ENCODE measurements at regions not wholly inside any gene's neighbourhood (a gene's known extent, or its start where the extent isn't known, plus 50 kb on each side); places are given as distances from the start of the nearest gene placed in this dataset.
A peak's percentile ranks its signal among the peaks of the same experiment; 100 is the strongest.

- H3K4me1 ChIP-seq, result peaks cover 0 to 7% (median 0%) of the 10 kb centered on the region in 12 donors
- no peaks in the 10 kb centered on the region for H3K27me3 ChIP-seq
- no peaks in the 10 kb centered on the region for H3K9me3 ChIP-seq
- 50 to 76% (median 67%) methylated on average over 7 of the region's 7 CpGs for WGBS, 4 donors
- ATAC-seq (no peak), DNase-seq (peak in 1 of 5 donors; percentile 31)
- intact Hi-C loops (cut with DNase I), result no loop called here
- no peak overlapping the region for H3K4me3 ChIP-seq
- no peak overlapping the region for H3K27ac ChIP-seq
- no peaks in the 10 kb centered on the region for H3K36me3 ChIP-seq
- TF ChIP-seq, protein P1, sequence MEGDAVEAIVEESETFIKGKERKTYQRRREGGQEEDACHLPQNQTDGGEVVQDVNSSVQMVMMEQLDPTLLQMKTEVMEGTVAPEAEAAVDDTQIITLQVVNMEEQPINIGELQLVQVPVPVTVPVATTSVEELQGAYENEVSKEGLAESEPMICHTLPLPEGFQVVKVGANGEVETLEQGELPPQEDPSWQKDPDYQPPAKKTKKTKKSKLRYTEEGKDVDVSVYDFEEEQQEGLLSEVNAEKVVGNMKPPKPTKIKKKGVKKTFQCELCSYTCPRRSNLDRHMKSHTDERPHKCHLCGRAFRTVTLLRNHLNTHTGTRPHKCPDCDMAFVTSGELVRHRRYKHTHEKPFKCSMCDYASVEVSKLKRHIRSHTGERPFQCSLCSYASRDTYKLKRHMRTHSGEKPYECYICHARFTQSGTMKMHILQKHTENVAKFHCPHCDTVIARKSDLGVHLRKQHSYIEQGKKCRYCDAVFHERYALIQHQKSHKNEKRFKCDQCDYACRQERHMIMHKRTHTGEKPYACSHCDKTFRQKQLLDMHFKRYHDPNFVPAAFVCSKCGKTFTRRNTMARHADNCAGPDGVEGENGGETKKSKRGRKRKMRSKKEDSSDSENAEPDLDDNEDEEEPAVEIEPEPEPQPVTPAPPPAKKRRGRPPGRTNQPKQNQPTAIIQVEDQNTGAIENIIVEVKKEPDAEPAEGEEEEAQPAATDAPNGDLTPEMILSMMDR (IDR thresholded peaks at IDR 0.05), result no peak
- TF ChIP-seq POLR2A (IDR thresholded peaks at IDR 0.05), result no peak
Observed at GRCh38 chr10:132120200-132120599, 54.5 kb downstream of the JAKMIP3 start.

DNA sequence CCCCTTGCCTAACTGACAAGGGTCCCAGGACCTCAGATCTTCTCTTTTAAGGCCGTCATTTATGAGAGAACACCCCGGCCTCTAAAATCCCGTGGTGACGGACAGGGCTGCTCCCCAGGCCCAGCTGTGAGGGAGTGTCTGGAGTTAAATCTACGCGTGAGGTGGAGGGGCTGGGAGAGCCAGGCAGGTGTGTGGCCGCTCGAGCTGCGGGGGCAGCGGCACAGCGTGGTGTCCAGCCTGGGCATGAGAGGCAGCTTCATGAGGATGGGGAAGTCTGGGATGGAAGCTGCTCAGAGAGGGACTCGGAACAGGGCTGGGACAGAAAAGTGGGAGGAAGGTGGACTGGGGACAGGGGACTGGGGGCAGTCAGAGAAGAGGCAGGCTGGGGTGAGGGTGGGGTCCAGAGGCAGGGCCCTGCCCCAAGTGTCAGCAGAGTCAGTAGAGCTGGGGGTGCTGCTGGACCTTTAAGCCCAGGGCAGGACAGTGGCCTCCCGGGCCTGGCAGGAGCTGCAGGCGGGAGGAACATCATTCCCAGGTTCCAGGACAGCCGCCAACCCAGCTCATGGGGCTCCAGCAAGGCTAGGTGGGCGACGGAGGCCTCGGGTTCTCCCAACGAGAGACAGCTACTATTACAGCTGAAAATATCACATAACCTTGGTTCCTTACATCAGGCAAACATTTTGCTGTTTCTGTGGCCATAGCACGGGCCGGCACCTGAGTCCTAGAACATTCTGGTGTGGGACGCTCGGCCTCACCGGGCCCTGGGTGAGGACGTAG is 55.2 kb downstream of the JAKMIP3 start:
- peak in 1 of 5 donors; percentile 28 for DNase-seq
- TF ChIP-seq POLR2A (IDR thresholded peaks at IDR 0.05), result no peak
- TF ChIP-seq, protein P1 (IDR thresholded peaks at IDR 0.05), result no peak

GRCh38 chr10:132121511-132121830 is 55.7 kb downstream of the JAKMIP3 start:
- intact Hi-C loops (cut with DNase I), result no loop called here
- ATAC-seq (no peak), DNase-seq (peak in 1 of 5 donors; percentile 53)
- H3K27me3 ChIP-seq, result no peaks in the 10 kb centered on the region
- H3K4me1 ChIP-seq, result no peaks in the 10 kb centered on the region
- TF ChIP-seq POLR2A (IDR thresholded peaks at IDR 0.05), result no peak
- TF ChIP-seq, protein P1 (IDR thresholded peaks at IDR 0.05), result no peak
- 83 to 97% (median 89%) methylated on average over 3 to 12 of the region's 12 CpGs for WGBS, 4 donors
- no peak overlapping the region for H3K4me3 ChIP-seq
- H3K36me3 ChIP-seq, result no peaks in the 10 kb centered on the region
- H3K9me3 ChIP-seq, result no peaks in the 10 kb centered on the region
- H3K27ac ChIP-seq, result no peak overlapping the region

More for the DNA sequence above, 55.2 kb downstream of the JAKMIP3 start:
- ATAC-seq, result no peak
- no peaks in the 10 kb centered on the region for H3K9me3 ChIP-seq
- no peak overlapping the region for H3K4me3 ChIP-seq
- no peaks in the 10 kb centered on the region for H3K27me3 ChIP-seq
- intact Hi-C loops (cut with DNase I), result no loop called here
- peaks cover 0 to 2% (median 0%) of the 10 kb centered on the region in 12 donors for H3K4me1 ChIP-seq
- H3K27ac ChIP-seq, result no peak overlapping the region
- H3K36me3 ChIP-seq, result no peaks in the 10 kb centered on the region
- 85 to 93% (median 89%) methylated on average over 15 to 25 of the region's 25 CpGs for WGBS, 4 donors

- 91 to 95% (median 93%) methylated on average over 8 to 20 of the region's 20 CpGs for WGBS, 4 donors
- peak in 1 of 4 donors; percentile 10 for ATAC-seq
- no peaks in the 10 kb centered on the region for H3K27me3 ChIP-seq
- intact Hi-C loops (cut with DNase I), result no loop called here
- DNase-seq, result peak in 2 of 5 donors; percentile 18 to 30
- no peak overlapping the region for H3K4me3 ChIP-seq
- H3K27ac ChIP-seq, result no peak overlapping the region
- TF ChIP-seq, protein P1 (IDR thresholded peaks at IDR 0.05), result no peak
- TF ChIP-seq POLR2A (IDR thresholded peaks at IDR 0.05), result no peak
- H3K9me3 ChIP-seq, result no peaks in the 10 kb centered on the region
- H3K4me1 ChIP-seq, result no peaks in the 10 kb centered on the region
- H3K36me3 ChIP-seq, result no peaks in the 10 kb centered on the region
Observed at GRCh38 chr10:132122097-132122861, 56.5 kb downstream of the JAKMIP3 start.
